Fibroblast of lung (primary cell): ENCODE measurements at regions not wholly inside any gene's neighbourhood (a gene's known extent, or its start where the extent isn't known, plus 50 kb on each side); places are given as distances from the start of the nearest gene placed in this dataset.

ENCODE experiments used
- DNase-seq, 2 donors: peaks; one replicate each; pipeline versions ENCODE4 v3.0.0 to v3.0.0-alpha.2; 2010; ENCODE audit warnings: low read depth in 2 of 2
- H2AFZ ChIP-seq: 2 replicates; pipeline ENCODE4 v1.5.1; 2012; ENCODE audit warnings: low read length, control low read depth, inconsistent platforms
- H3K27ac ChIP-seq: 2 replicates; pipeline ENCODE4 v1.5.1; 2011; ENCODE audit warnings: low read length, control low read depth; ENCODE audit not compliant: insufficient read depth
- H3K27me3 ChIP-seq: 2 replicates; pipeline ENCODE4 v1.5.1; 2011; ENCODE audit warnings: mild to moderate bottlenecking, low read length; ENCODE audit not compliant: control insufficient read depth, insufficient read depth
- H3K36me3 ChIP-seq: 2 replicates; pipeline ENCODE4 v1.5.1; 2011; ENCODE audit warnings: low read length; ENCODE audit not compliant: control insufficient read depth, insufficient read depth
- H3K4me1 ChIP-seq: 2 replicates; pipeline ENCODE4 v1.5.1; 2011; ENCODE audit warnings: low read length; ENCODE audit not compliant: control insufficient read depth, insufficient read depth; ENCODE audit errors: extremely low read depth
- H3K4me2 ChIP-seq: 2 replicates; pipeline ENCODE4 v1.5.1; 2011; ENCODE audit warnings: low read length, control low read depth; ENCODE audit not compliant: insufficient read depth; ENCODE audit errors: extremely low read depth
- H3K4me3 ChIP-seq, 4 experiments: fragments of 200-600 bp in 1 of 4; sonication (generic) in 1 of 4; replicated peaks in 1 of 4; 2 replicates each; pipeline ENCODE4 v1.5.1; 2011 to 2016; ENCODE audit warnings: low read length in 4 of 4, low read depth in 3 of 4, mild to moderate bottlenecking in 3 of 4, control low read depth in 2 of 4, inconsistent platforms in 1 of 4, mixed read lengths in 1 of 4; ENCODE audit not compliant: insufficient read depth in 1 of 4; ENCODE audit errors: control extremely low read depth in 1 of 4
- H3K79me2 ChIP-seq: 2 replicates; pipeline ENCODE4 v1.5.1; 2012; ENCODE audit warnings: mild to moderate bottlenecking, low read length, inconsistent platforms; ENCODE audit not compliant: control insufficient read depth, insufficient read depth
- H3K9ac ChIP-seq: 2 replicates; pipeline ENCODE4 v1.5.1; 2011; ENCODE audit warnings: mild to moderate bottlenecking, low read length, control low read depth; ENCODE audit not compliant: insufficient read depth
- H3K9me3 ChIP-seq: 2 replicates; pipeline ENCODE4 v1.5.1; 2012; ENCODE audit warnings: low read depth, low read length; ENCODE audit not compliant: control insufficient read depth, insufficient read depth
- H4K20me1 ChIP-seq: 2 replicates; pipeline ENCODE4 v1.5.1; 2011; ENCODE audit warnings: low read length; ENCODE audit not compliant: control insufficient read depth, insufficient read depth; ENCODE audit errors: extremely low read depth
- CTCF ChIP-seq, 2 donors: IDR thresholded peaks in 1 of 2; conservative IDR thresholded peaks in 1 of 2; 1 replicate in 1 of 2; 2 replicates in 1 of 2; pipeline ENCODE4 v1.5.1; 2011 to 2012; ENCODE audit warnings: low read length in 2 of 2, control low read depth in 1 of 2, inconsistent platforms in 1 of 2, low read depth in 1 of 2, mild to moderate bottlenecking in 1 of 2
- EZH2 ChIP-seq: IDR thresholded peaks from 2 replicates; pipeline ENCODE4 v1.5.1; 2012; ENCODE audit warnings: low read length, control low read depth, mild to moderate bottlenecking; ENCODE audit errors: missing control alignments

GRCh38 chr16:17567455-17567854 lies 96.7 kb upstream of the XYLT1 start:
- H4K20me1 ChIP-seq = no peaks in the 10 kb centered on the region
- H3K4me3 ChIP-seq = no peak overlapping the region
- no peak for TF ChIP-seq EZH2
- no peak for TF ChIP-seq CTCF (conservative IDR thresholded peaks at IDR 0.05 in 1 of 2, IDR thresholded peaks at IDR 0.05 in 1 of 2; ENCODE audit: low read depth in 1 of 2, low read length in 2 of 2)
- H2AFZ ChIP-seq = no peak overlapping the region
- H3K27me3 ChIP-seq = peaks cover 4% of the 10 kb centered on the region
- H3K9me3 ChIP-seq = no peaks in the 10 kb centered on the region
- no peak for DNase-seq
- no peaks in the 10 kb centered on the region for H3K36me3 ChIP-seq
- no peaks in the 10 kb centered on the region for H3K79me2 ChIP-seq
- H3K27ac ChIP-seq = no peak overlapping the region
- H3K4me1 ChIP-seq = no peaks in the 10 kb centered on the region
- no peak overlapping the region for H3K4me2 ChIP-seq
- no peak overlapping the region for H3K9ac ChIP-seq

GRCh38 chr16:17566656-17567450 lies 96.1 kb upstream of the XYLT1 start:
- Histone ChIP-seq H3K4me2 (no peak overlapping the region), H4K20me1 (no peaks in the 10 kb centered on the region)
- TF ChIP-seq EZH2 = no peak
- TF ChIP-seq CTCF (conservative IDR thresholded peaks at IDR 0.05 in 1 of 2, IDR thresholded peaks at IDR 0.05 in 1 of 2; ENCODE audit: low read depth in 1 of 2, low read length in 2 of 2) = no peak

GRCh38 chr16:17566075-17566474 lies 95.3 kb upstream of the XYLT1 start:
- Histone ChIP-seq H3K79me2 (no peaks in the 10 kb centered on the region), H3K9me3 (no peaks in the 10 kb centered on the region), H3K4me2 (no peak overlapping the region), H3K36me3 (no peaks in the 10 kb centered on the region), H2AFZ (no peak overlapping the region), H4K20me1 (no peaks in the 10 kb centered on the region), H3K9ac (no peak overlapping the region), H3K4me3 (no peak overlapping the region), H3K27me3 (no peaks in the 10 kb centered on the region), H3K4me1 (no peaks in the 10 kb centered on the region), H3K27ac (no peak overlapping the region)
- TF ChIP-seq CTCF (conservative IDR thresholded peaks at IDR 0.05 in 1 of 2, IDR thresholded peaks at IDR 0.05 in 1 of 2; ENCODE audit: low read depth in 1 of 2, low read length in 2 of 2) (no peak), EZH2 (no peak)
- DNase-seq = no peak

More at GRCh38 chr16:17566656-17567450, 96.1 kb upstream of the XYLT1 start:
- H3K27ac ChIP-seq = no peak overlapping the region
- no peaks in the 10 kb centered on the region for H3K9me3 ChIP-seq
- H2AFZ ChIP-seq = no peak overlapping the region
- H3K9ac ChIP-seq = no peak overlapping the region
- no peak for DNase-seq
- no peak overlapping the region for H3K4me3 ChIP-seq
- no peaks in the 10 kb centered on the region for H3K36me3 ChIP-seq
- H3K4me1 ChIP-seq = no peaks in the 10 kb centered on the region
- no peaks in the 10 kb centered on the region for H3K79me2 ChIP-seq
- H3K27me3 ChIP-seq = peaks cover 4% of the 10 kb centered on the region
